Endothelial cell of umbilical vein (primary cell): ENCODE measurements at regions not wholly inside any gene's neighbourhood (a gene's known extent, or its start where the extent isn't known, plus 50 kb on each side); places are given as distances from the start of the nearest gene placed in this dataset.

Source experiments
- BruUV-seq: library from RNA; stranded (reverse); fragments of 400-500 nt; replicated peaks from 2 replicates; lab custom pipeline; 2021; lab: Mats Ljungman, UMichigan
- CTCF ChIA-PET: fragments of 300-600, 350-600 bp; sonication (Branson Sonifier 250); formaldehyde crosslinking; loops from one replicate; lab custom pipeline; 2021; ENCODE audit warnings: antibody characterized with exemption, inconsistent platforms; lab: Charles Lee
- POLR2A ChIA-PET: fragments of 300-600, 350-600 bp; sonication (Branson Sonifier 250); formaldehyde crosslinking; loops from one replicate; lab custom pipeline; 2021; ENCODE audit warnings: antibody characterized with exemption, inconsistent platforms; lab: Charles Lee
- DNase-seq: peaks from one replicate; pipeline ENCODE4 v3.0.0-alpha.2; 2011; ENCODE audit warnings: low read depth, low spot score
- FAIRE-seq: peaks from 2 replicates; lab custom pipeline; 2011; peaks lifted over from hg19 to GRCh38; lab: Jason Lieb, UNC
- H2AFZ ChIP-seq: 2 replicates; pipeline ENCODE4 v1.6.0; 2012; ENCODE audit warnings: low read depth, low read length, control low read depth, inconsistent platforms
- H3K27ac ChIP-seq: 2 replicates; pipeline ENCODE4 v1.5.1; 2011; ENCODE audit warnings: low read depth, mild to moderate bottlenecking, control low read depth, low read length, moderate library complexity; ENCODE audit not compliant: insufficient read depth
- H3K27me3 ChIP-seq, 2 experiments: 2 replicates each; pipeline versions ENCODE4 v1.6.0 to v1.6.1; 2011; ENCODE audit warnings: low read length in 2 of 2, mixed read lengths in 1 of 2; ENCODE audit not compliant: control insufficient read depth in 2 of 2, insufficient read depth in 2 of 2
- H3K36me3 ChIP-seq, 2 experiments: 2 replicates in 1 of 2; 3 replicates in 1 of 2; pipeline ENCODE4 v1.5.1; 2011; ENCODE audit warnings: low read length in 2 of 2, mild to moderate bottlenecking in 1 of 2, moderate library complexity in 1 of 2; ENCODE audit not compliant: control insufficient read depth in 2 of 2, insufficient read depth in 2 of 2; ENCODE audit errors: extremely low read depth in 1 of 2
- H3K4me1 ChIP-seq: 3 replicates; pipeline ENCODE4 v1.5.1; 2011; ENCODE audit warnings: mild to moderate bottlenecking, low read length; ENCODE audit not compliant: control insufficient read depth, insufficient read depth; ENCODE audit errors: extremely low read depth
- H3K4me2 ChIP-seq: 2 replicates; pipeline ENCODE4 v1.6.1; 2011; ENCODE audit warnings: low read length, control low read depth, mixed read lengths; ENCODE audit not compliant: insufficient read depth
- H3K4me3 ChIP-seq, 3 experiments: fragments of 200-600 bp in 1 of 3; sonication (generic), shearing (Covaris generic) in 1 of 3; replicated peaks in 1 of 3; 2 replicates each; pipeline ENCODE4 v1.5.1; 2011 to 2016; ENCODE audit warnings: control low read depth in 3 of 3, low read length in 3 of 3, mild to moderate bottlenecking in 2 of 3, inconsistent platforms in 1 of 3, low read depth in 1 of 3, moderate library complexity in 1 of 3; ENCODE audit not compliant: insufficient read depth in 1 of 3
- H3K79me2 ChIP-seq: 2 replicates; pipeline ENCODE4 v1.6.0; 2012; ENCODE audit warnings: low read length, inconsistent platforms; ENCODE audit not compliant: control insufficient read depth, insufficient read depth
- H3K9ac ChIP-seq: replicated peaks from 2 replicates; pipeline ENCODE3; 2011; ENCODE audit warnings: low read length, control low read depth; ENCODE audit not compliant: insufficient read depth; ENCODE audit errors: extremely low read depth
- H3K9me1 ChIP-seq: replicated peaks from 3 replicates; pipeline ENCODE4 v1.6.0; 2011; ENCODE audit warnings: mild to moderate bottlenecking, low read length; ENCODE audit not compliant: control insufficient read depth, insufficient read depth; ENCODE audit errors: extremely low read depth
- H3K9me3 ChIP-seq: replicated peaks from 2 replicates; pipeline ENCODE4 v1.5.1; 2012; ENCODE audit warnings: low read length, inconsistent platforms; ENCODE audit not compliant: control insufficient read depth, insufficient read depth
- H4K20me1 ChIP-seq: replicated peaks from 2 replicates; pipeline ENCODE3; 2011; ENCODE audit warnings: mild to moderate bottlenecking, low read length; ENCODE audit not compliant: control insufficient read depth, insufficient read depth; ENCODE audit errors: extremely low read depth
- EZH2 ChIP-seq: IDR thresholded peaks from 2 replicates; pipeline ENCODE4 v1.6.1; 2012; ENCODE audit warnings: borderline replicate concordance, low read depth, mild to moderate bottlenecking, moderate library complexity, low read length, inconsistent platforms; ENCODE audit not compliant: severe bottlenecking
- FOS ChIP-seq: IDR thresholded peaks from 2 replicates; pipeline ENCODE4 v1.6.1; 2011; ENCODE audit warnings: mild to moderate bottlenecking, low read length, moderate library complexity, borderline replicate concordance; ENCODE audit not compliant: insufficient read depth
- GATA2 ChIP-seq: IDR thresholded peaks from 2 replicates; pipeline ENCODE4 v1.7.0; 2011; ENCODE audit warnings: low read depth, mild to moderate bottlenecking, moderate library complexity, mixed read lengths, low read length; ENCODE audit not compliant: insufficient read length, insufficient read depth
- JUN ChIP-seq: IDR thresholded peaks from 2 replicates; pipeline ENCODE4 v1.6.1; 2011; ENCODE audit warnings: borderline replicate concordance, low read depth; ENCODE audit not compliant: insufficient read length, insufficient read depth
- MYC ChIP-seq: IDR thresholded peaks from one replicate; pipeline ENCODE4 v1.6.1; 2011; ENCODE audit warnings: mild to moderate bottlenecking, low read depth, low read length
- POLR2A ChIP-seq: IDR thresholded peaks from 2 replicates; pipeline ENCODE4 v1.6.1; 2012; ENCODE audit warnings: low read depth, mild to moderate bottlenecking, control low read depth, low read length
- POLR2AphosphoS5 ChIP-seq: IDR thresholded peaks from 2 replicates; pipeline ENCODE4 v1.6.1; 2012; ENCODE audit warnings: low read depth, mild to moderate bottlenecking, control low read depth, low read length, moderate library complexity; ENCODE audit not compliant: insufficient read depth
- dilution Hi-C: fragments of 300-500 bp; cut with MboI; formaldehyde crosslinking; loops from one replicate; pipeline ENCODE4 v1.15.0; 2019; ENCODE audit warnings: low sequenced_read_pairs; ENCODE audit not compliant: extremely low pct_ligation_motif_present
- intact Hi-C: fragments of 100-400 bp; cut with micrococcal nuclease; formaldehyde crosslinking; loops from one replicate; pipeline ENCODE4 v1.10.0; 2022
- TF ChIP-seq, protein P1 (sequence below), 2 donors: IDR thresholded peaks; 1 replicate in 1 of 2; 2 replicates in 1 of 2; pipeline ENCODE4 v1.5.1; 2011; ENCODE audit warnings: low read length in 2 of 2, mild to moderate bottlenecking in 2 of 2, moderate library complexity in 2 of 2, control low read depth in 1 of 2, inconsistent platforms in 1 of 2, low read depth in 1 of 2; ENCODE audit not compliant: insufficient read depth in 1 of 2; ENCODE audit errors: extremely low read depth in 1 of 2
- TF ChIP-seq, protein P2 (sequence below): IDR thresholded peaks from 2 replicates; pipeline ENCODE4 v1.6.1; 2011; ENCODE audit not compliant: insufficient read depth, insufficient read length

DNA sequence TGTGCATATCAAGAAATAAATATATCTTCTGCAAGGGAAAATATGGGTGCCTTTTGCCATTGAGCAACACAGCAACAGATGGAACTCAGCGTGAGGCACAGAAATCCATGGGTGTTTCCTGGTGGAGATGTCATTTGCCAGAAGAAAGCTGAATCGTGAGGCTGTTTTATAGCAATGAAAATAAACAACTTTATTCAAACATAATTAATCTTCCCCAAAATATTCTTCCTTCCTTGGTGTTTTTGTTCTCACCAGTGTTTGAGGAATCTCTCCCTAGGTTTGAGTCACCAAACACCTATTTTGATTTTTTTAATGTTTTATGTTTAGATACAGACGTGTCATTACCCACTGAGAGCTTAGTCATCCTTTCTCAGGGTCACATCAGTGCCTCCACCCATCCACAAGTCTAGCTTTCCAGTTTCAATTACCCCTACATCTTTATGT lies 65.8 kb upstream of the PAPPA start:
- Histone ChIP-seq H3K9me1 (no peaks in the 10 kb centered on the region), H3K4me3 (no peak overlapping the region), H3K36me3 (no peaks in the 10 kb centered on the region), H4K20me1 (no peaks in the 10 kb centered on the region), H3K79me2 (no peaks in the 10 kb centered on the region), H2AFZ (no peak overlapping the region), H3K9ac (no peak overlapping the region), H3K27me3 (no peaks in the 10 kb centered on the region), H3K9me3 (no peaks in the 10 kb centered on the region), H3K4me1 (no peaks in the 10 kb centered on the region), H3K4me2 (no peak overlapping the region), H3K27ac (no peak overlapping the region)
- ChIA-PET CTCF (no interaction called here), POLR2A (no interaction called here)
- dilution Hi-C loops, result no loop called here
- BruUV-seq, result no TSS peak
- intact Hi-C loops, result no loop called here
- no peak for DNase-seq
- no peak for TF ChIP-seq FOS
- TF ChIP-seq JUN, result no peak
- TF ChIP-seq, protein P1, sequence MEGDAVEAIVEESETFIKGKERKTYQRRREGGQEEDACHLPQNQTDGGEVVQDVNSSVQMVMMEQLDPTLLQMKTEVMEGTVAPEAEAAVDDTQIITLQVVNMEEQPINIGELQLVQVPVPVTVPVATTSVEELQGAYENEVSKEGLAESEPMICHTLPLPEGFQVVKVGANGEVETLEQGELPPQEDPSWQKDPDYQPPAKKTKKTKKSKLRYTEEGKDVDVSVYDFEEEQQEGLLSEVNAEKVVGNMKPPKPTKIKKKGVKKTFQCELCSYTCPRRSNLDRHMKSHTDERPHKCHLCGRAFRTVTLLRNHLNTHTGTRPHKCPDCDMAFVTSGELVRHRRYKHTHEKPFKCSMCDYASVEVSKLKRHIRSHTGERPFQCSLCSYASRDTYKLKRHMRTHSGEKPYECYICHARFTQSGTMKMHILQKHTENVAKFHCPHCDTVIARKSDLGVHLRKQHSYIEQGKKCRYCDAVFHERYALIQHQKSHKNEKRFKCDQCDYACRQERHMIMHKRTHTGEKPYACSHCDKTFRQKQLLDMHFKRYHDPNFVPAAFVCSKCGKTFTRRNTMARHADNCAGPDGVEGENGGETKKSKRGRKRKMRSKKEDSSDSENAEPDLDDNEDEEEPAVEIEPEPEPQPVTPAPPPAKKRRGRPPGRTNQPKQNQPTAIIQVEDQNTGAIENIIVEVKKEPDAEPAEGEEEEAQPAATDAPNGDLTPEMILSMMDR (IDR thresholded peaks at IDR 0.05; ENCODE audit: extremely low read depth in 1 of 2, insufficient read depth in 1 of 2, low read depth in 1 of 2, low read length in 2 of 2), result no peak
- TF ChIP-seq, protein P2, sequence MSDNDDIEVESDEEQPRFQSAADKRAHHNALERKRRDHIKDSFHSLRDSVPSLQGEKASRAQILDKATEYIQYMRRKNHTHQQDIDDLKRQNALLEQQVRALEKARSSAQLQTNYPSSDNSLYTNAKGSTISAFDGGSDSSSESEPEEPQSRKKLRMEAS, result no peak
- TF ChIP-seq GATA2, result no peak
- TF ChIP-seq POLR2A, result no peak
- TF ChIP-seq EZH2, result no peak
- no peak for TF ChIP-seq MYC
- TF ChIP-seq POLR2AphosphoS5, result no peak
- FAIRE-seq, result no peak
